ENCODE measurements at regions not wholly inside any gene's neighbourhood (a gene's known extent, or its start where the extent isn't known, plus 50 kb on each side); places are given as distances from the start of the nearest gene placed in this dataset.

DNA sequence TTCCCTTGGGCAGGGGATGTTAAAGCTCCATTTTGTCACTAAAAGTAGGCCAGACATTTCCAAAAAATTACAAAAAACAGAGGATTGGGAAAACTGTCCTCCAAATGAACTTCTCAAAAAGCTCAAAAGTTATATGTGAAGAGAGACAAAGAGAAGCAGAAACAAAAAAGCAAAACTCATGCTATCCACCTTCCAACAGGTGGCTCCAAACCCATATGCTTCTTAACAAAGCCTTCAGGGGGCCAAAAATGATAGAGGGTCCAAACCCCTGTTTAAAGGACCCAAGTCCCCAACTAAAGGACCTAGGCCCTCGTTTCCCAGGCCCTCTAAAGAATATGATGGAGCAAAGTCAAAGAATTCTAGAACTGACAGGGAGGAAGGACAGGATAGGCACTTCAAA, 146.7 kb downstream of the AASDHPPT start:
- no peaks in the 10 kb centered on the region for H3K4me1 ChIP-seq (ENCODE audit: control insufficient read depth, low read length)
- TF ChIP-seq, protein P1, sequence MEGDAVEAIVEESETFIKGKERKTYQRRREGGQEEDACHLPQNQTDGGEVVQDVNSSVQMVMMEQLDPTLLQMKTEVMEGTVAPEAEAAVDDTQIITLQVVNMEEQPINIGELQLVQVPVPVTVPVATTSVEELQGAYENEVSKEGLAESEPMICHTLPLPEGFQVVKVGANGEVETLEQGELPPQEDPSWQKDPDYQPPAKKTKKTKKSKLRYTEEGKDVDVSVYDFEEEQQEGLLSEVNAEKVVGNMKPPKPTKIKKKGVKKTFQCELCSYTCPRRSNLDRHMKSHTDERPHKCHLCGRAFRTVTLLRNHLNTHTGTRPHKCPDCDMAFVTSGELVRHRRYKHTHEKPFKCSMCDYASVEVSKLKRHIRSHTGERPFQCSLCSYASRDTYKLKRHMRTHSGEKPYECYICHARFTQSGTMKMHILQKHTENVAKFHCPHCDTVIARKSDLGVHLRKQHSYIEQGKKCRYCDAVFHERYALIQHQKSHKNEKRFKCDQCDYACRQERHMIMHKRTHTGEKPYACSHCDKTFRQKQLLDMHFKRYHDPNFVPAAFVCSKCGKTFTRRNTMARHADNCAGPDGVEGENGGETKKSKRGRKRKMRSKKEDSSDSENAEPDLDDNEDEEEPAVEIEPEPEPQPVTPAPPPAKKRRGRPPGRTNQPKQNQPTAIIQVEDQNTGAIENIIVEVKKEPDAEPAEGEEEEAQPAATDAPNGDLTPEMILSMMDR (IDR thresholded peaks at IDR 0.05; ENCODE audit: low read depth, low read length, poor library complexity, severe bottlenecking), result no peak
- no peak for TF ChIP-seq EZH2phosphoT487 (IDR thresholded peaks at IDR 0.05; ENCODE audit: borderline replicate concordance, low read length)
- H4K20me1 ChIP-seq (ENCODE audit: control insufficient read depth, insufficient read depth, low read depth, low read length), result no peaks in the 10 kb centered on the region
- H3K27me3 ChIP-seq (ENCODE audit: control insufficient read depth, low read length), result no peaks in the 10 kb centered on the region
- no peaks in the 10 kb centered on the region for H3K79me2 ChIP-seq (ENCODE audit: control insufficient read depth, low read length)
- H3K4me3 ChIP-seq (ENCODE audit: low read length), result no peak overlapping the region
- H3K9me3 ChIP-seq (ENCODE audit: control insufficient read depth, insufficient read depth, low read length), result peaks cover 3% of the 10 kb centered on the region; the same call in 1 of the 2 replicates
- no peaks in the 10 kb centered on the region for H3K9me2 ChIP-seq (replicated peaks; ENCODE audit: control insufficient read depth, low read length)
- H3K27ac ChIP-seq (ENCODE audit: low read depth, low read length), result no peak overlapping the region
- H3K36me3 ChIP-seq (ENCODE audit: control insufficient read depth, low read length), result no peaks in the 10 kb centered on the region
- no peaks in the 10 kb centered on the region for H3F3A ChIP-seq (ENCODE audit: control insufficient read depth, insufficient read depth)
- H3K4me2 ChIP-seq (ENCODE audit: low read length), result no peak overlapping the region

DNA sequence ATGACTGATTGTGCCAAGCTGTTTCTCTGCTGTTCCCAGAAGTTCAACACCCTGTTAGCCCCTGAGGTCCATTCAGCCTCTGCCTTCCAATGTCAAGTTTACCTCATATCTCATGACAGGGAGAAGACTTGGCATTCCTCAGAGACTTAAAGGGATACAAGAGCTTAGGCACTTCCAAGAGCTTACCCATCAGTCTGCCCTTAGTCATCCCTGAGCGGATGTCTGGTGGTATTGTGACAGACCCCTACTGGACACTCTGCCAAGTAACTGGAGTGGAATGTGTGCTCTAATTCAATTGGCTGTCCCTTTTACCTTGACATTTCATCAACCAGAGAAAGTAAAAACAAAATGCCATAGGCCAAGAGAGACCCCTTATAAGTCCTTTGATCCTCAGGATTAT, 151.5 kb downstream of the AASDHPPT start:
- Histone ChIP-seq H3K4me1 (ENCODE audit: control insufficient read depth, low read length) (peaks cover 1% of the 10 kb centered on the region; the same call in 1 of the 2 replicates), H3K4me2 (ENCODE audit: low read length) (no peak overlapping the region), H3K9me2 (replicated peaks; ENCODE audit: control insufficient read depth, low read length) (no peaks in the 10 kb centered on the region), H3K27me3 (ENCODE audit: control insufficient read depth, low read length) (no peaks in the 10 kb centered on the region), H3K9me3 (ENCODE audit: control insufficient read depth, insufficient read depth, low read length) (0 out of 2 replicates have a peak, but pooled peaks cover 5% of the 10 kb centered on the region), H3K79me2 (ENCODE audit: control insufficient read depth, low read length) (no peaks in the 10 kb centered on the region), H3K36me3 (ENCODE audit: control insufficient read depth, low read length) (no peaks in the 10 kb centered on the region), H4K20me1 (ENCODE audit: control insufficient read depth, insufficient read depth, low read depth, low read length) (no peaks in the 10 kb centered on the region), H3K27ac (ENCODE audit: low read depth, low read length) (no peak overlapping the region), H3F3A (ENCODE audit: control insufficient read depth, insufficient read depth) (no peaks in the 10 kb centered on the region), H3K4me3 (ENCODE audit: low read length) (no peak overlapping the region)
- TF ChIP-seq, protein P1 (IDR thresholded peaks at IDR 0.05; ENCODE audit: low read depth, low read length, poor library complexity, severe bottlenecking), result no peak
- TF ChIP-seq EZH2phosphoT487 (IDR thresholded peaks at IDR 0.05; ENCODE audit: borderline replicate concordance, low read length), result no peak

DNA sequence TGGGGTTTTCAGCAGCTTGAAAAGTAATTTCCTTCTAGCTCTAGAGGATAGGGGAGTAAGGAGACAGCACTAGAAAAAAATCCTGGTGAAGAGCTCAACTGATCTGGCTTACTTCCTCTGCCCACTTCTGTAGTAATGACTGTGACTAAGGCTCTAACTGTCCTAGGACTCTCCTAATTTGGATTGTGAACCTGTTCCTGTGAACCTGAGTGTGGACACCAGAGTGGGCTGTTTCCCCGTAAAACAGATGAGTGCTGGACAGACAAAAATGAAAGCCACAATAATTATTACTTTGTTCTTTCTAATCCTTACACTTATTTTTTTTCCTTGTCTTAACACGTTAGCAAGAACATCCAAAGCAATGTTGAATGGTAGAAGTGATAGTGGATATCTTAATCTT, 154.1 kb downstream of the AASDHPPT start:
- TF ChIP-seq, protein P1 (IDR thresholded peaks at IDR 0.05; ENCODE audit: low read depth, low read length, poor library complexity, severe bottlenecking), result no peak
- TF ChIP-seq EZH2phosphoT487 (IDR thresholded peaks at IDR 0.05; ENCODE audit: borderline replicate concordance, low read length), result no peak
- Histone ChIP-seq H3K27ac (ENCODE audit: low read depth, low read length) (no peak overlapping the region), H3K4me1 (ENCODE audit: control insufficient read depth, low read length) (peaks cover 5% of the 10 kb centered on the region; the same call in 1 of the 2 replicates)

More for the DNA sequence above, 154.1 kb downstream of the AASDHPPT start:
- Histone ChIP-seq H3K27me3 (ENCODE audit: control insufficient read depth, low read length) (no peaks in the 10 kb centered on the region), H3K9me2 (replicated peaks; ENCODE audit: control insufficient read depth, low read length) (no peaks in the 10 kb centered on the region), H3K79me2 (ENCODE audit: control insufficient read depth, low read length) (no peaks in the 10 kb centered on the region), H4K20me1 (ENCODE audit: control insufficient read depth, insufficient read depth, low read depth, low read length) (no peaks in the 10 kb centered on the region), H3K36me3 (ENCODE audit: control insufficient read depth, low read length) (no peaks in the 10 kb centered on the region), H3K9me3 (ENCODE audit: control insufficient read depth, insufficient read depth, low read length) (0 out of 2 replicates have a peak, but pooled peaks cover 5% of the 10 kb centered on the region), H3F3A (ENCODE audit: control insufficient read depth, insufficient read depth) (no peaks in the 10 kb centered on the region), H3K4me3 (ENCODE audit: low read length) (no peak overlapping the region), H3K4me2 (ENCODE audit: low read length) (no peak overlapping the region)
